Brain microvascular endothelial cell (primary cell): ENCODE measurements at regions not wholly inside any gene's neighbourhood (a gene's known extent, or its start where the extent isn't known, plus 50 kb on each side); places are given as distances from the start of the nearest gene placed in this dataset.
"Not testable (repeated sequence)": the region's sequence is repeated elsewhere in the genome, so short reads cannot be mapped to it uniquely, and the experiment has no call there.

ENCODE experiments used
- DNase-seq: peaks from one replicate; pipeline ENCODE4 v3.0.0-alpha.2; 2020
- H3K27ac ChIP-seq: fragments of 250-450 bp; sonication (Bioruptor Pico); 2 replicates; pipeline ENCODE4 v1.5.1; 2020; ENCODE audit warnings: mild to moderate bottlenecking, moderate library complexity
- H3K27me3 ChIP-seq: fragments of 250-450 bp; sonication (Bioruptor Pico); replicated peaks from 2 replicates; pipeline ENCODE4 v1.5.1; 2020; ENCODE audit warnings: mild to moderate bottlenecking
- H3K36me3 ChIP-seq: fragments of 250-450 bp; sonication (Bioruptor Pico); replicated peaks from 2 replicates; pipeline ENCODE4 v1.5.1; 2020; ENCODE audit warnings: mild to moderate bottlenecking
- H3K4me3 ChIP-seq: 2 replicates; pipeline ENCODE4 v1.5.1; 2011; ENCODE audit warnings: low read depth, mild to moderate bottlenecking, control low read depth, low read length, moderate library complexity
- CTCF ChIP-seq: IDR thresholded peaks from 2 replicates; pipeline ENCODE4 v1.5.1; 2011; ENCODE audit warnings: low read depth, mild to moderate bottlenecking, moderate library complexity, low read length, control low read depth, inconsistent platforms; ENCODE audit errors: missing control alignments
- in situ Hi-C: cut with HindIII; loops from 2 replicates; pipeline ENCODE4 v1.10.0; 2017; ENCODE audit warnings: low sequenced_read_pairs, low pct_ligation_motif_present

GRCh38 chr3:162568706-162569105 is 1072.1 kb downstream of the OTOL1 start:
- H3K4me3 ChIP-seq: no peak overlapping the region
- no peak overlapping the region for H3K27ac ChIP-seq
- in situ Hi-C loops: no loop called here
- H3K27me3 ChIP-seq: no peaks in the 10 kb centered on the region
- H3K36me3 ChIP-seq: no peaks in the 10 kb centered on the region
- TF ChIP-seq CTCF: no peak
- DNase-seq: no peak

- Histone ChIP-seq H3K36me3 (no peaks in the 10 kb centered on the region), H3K27ac (no peak overlapping the region), H3K4me3 (no peak overlapping the region), H3K27me3 (no peaks in the 10 kb centered on the region)
- no peak for TF ChIP-seq CTCF
- no peak for DNase-seq
- in situ Hi-C loops: no loop called here
Measured at GRCh38 chr3:162569314-162569713, 1072.7 kb downstream of the OTOL1 start.

- Histone ChIP-seq H3K4me3 (no peak overlapping the region), H3K27ac (no peak overlapping the region), H3K27me3 (no peaks in the 10 kb centered on the region), H3K36me3 (no peaks in the 10 kb centered on the region)
- in situ Hi-C loops: no loop called here
- DNase-seq: no peak
- TF ChIP-seq CTCF: no peak
Measured at GRCh38 chr3:162584986-162585385, 1088.4 kb downstream of the OTOL1 start.

- no peaks in the 10 kb centered on the region for H3K27me3 ChIP-seq
- no peaks in the 10 kb centered on the region for H3K36me3 ChIP-seq
- H3K4me3 ChIP-seq: no peak overlapping the region
- H3K27ac ChIP-seq: no peak overlapping the region
- DNase-seq: peak; percentile 16
- in situ Hi-C loops: no loop called here
- no peak for TF ChIP-seq CTCF
Measured at GRCh38 chr3:162586591-162586990, 1090.0 kb downstream of the OTOL1 start.

GRCh38 chr3:162597226-162597625 is 1100.6 kb downstream of the OTOL1 start:
- no peak for DNase-seq
- H3K36me3 ChIP-seq: no peaks in the 10 kb centered on the region
- TF ChIP-seq CTCF: no peak
- H3K27me3 ChIP-seq: no peaks in the 10 kb centered on the region
- in situ Hi-C loops: no loop called here
- no peak overlapping the region for H3K4me3 ChIP-seq
- no peak overlapping the region for H3K27ac ChIP-seq

- in situ Hi-C loops, H3K27ac ChIP-seq: not testable (repeated sequence)
Measured at GRCh38 chr3:162598500-162598899, 1101.9 kb downstream of the OTOL1 start.

GRCh38 chr3:162599742-162600141 is 1103.1 kb downstream of the OTOL1 start:
- DNase-seq, H3K27me3 ChIP-seq, H3K4me3 ChIP-seq, H3K36me3 ChIP-seq, H3K27ac ChIP-seq, in situ Hi-C loops: not testable (repeated sequence)

More at GRCh38 chr3:162598500-162598899, 1101.9 kb downstream of the OTOL1 start:
- H3K4me3 ChIP-seq, DNase-seq, H3K27me3 ChIP-seq, H3K36me3 ChIP-seq: not testable (repeated sequence)
